H1 (cell line): ENCODE measurements at regions not wholly inside any gene's neighbourhood (a gene's known extent, or its start where the extent isn't known, plus 50 kb on each side); places are given as distances from the start of the nearest gene placed in this dataset.

ENCODE experiments used
- CTCF ChIA-PET: fragments of 300-600 bp; sonication (Branson Sonifier 250); formaldehyde crosslinking; loops from one replicate; lab custom pipeline; 2021; ENCODE audit not compliant: partially characterized antibody; lab: Charles Lee
- POLR2A ChIA-PET: fragments of 300-600 bp; sonication (Branson Sonifier 250); formaldehyde crosslinking; loops from one replicate; lab custom pipeline; 2021; ENCODE audit warnings: inconsistent platforms; ENCODE audit not compliant: partially characterized antibody; lab: Charles Lee
- DNase-seq, 2 experiments: peaks; one replicate each; pipeline versions ENCODE4 v3.0.0 to v3.0.0-alpha.2; 2010 to 2022; ENCODE audit warnings: low spot score in 2 of 2, low read depth in 1 of 2, mixed read lengths in 1 of 2
- FAIRE-seq: peaks from 2 replicates; lab custom pipeline; 2011; peaks lifted over from hg19 to GRCh38; lab: Jason Lieb, UNC
- H2AFZ ChIP-seq: 2 replicates; pipeline ENCODE4 v1.8.1; 2012; ENCODE audit warnings: low read length, inconsistent platforms
- H2AK5ac ChIP-seq: 2 replicates; pipeline ENCODE4 v1.6.1; 2013; ENCODE audit warnings: low read depth, low read length
- H2BK120ac ChIP-seq: replicated peaks from 2 replicates; pipeline ENCODE3; 2013; ENCODE audit warnings: low read depth, low read length, inconsistent platforms
- H2BK12ac ChIP-seq: 2 replicates; pipeline ENCODE4 v1.6.1; 2013; ENCODE audit warnings: low read depth, low read length
- H2BK15ac ChIP-seq: 2 replicates; pipeline ENCODE4 v1.6.1; 2013; ENCODE audit warnings: low read length
- H2BK20ac ChIP-seq: 2 replicates; pipeline ENCODE4 v1.6.1; 2013; ENCODE audit warnings: low read length
- H2BK5ac ChIP-seq: 2 replicates; pipeline ENCODE4 v1.6.1; 2013; ENCODE audit warnings: low read depth, low read length
- H3K14ac ChIP-seq: 2 replicates; pipeline ENCODE4 v1.6.1; 2013; ENCODE audit warnings: inconsistent platforms; ENCODE audit not compliant: insufficient read length
- H3K18ac ChIP-seq: 2 replicates; pipeline ENCODE4 v1.6.1; 2013; ENCODE audit warnings: low read length; ENCODE audit errors: extremely low read depth
- H3K23ac ChIP-seq: 2 replicates; pipeline ENCODE4 v1.6.1; 2013; ENCODE audit warnings: inconsistent platforms; ENCODE audit not compliant: insufficient read length
- H3K23me2 ChIP-seq: 2 replicates; pipeline ENCODE4 v1.6.1; 2013; ENCODE audit warnings: low read depth, low read length
- H3K27ac ChIP-seq: 2 replicates; pipeline ENCODE4 v1.6.1; 2011; ENCODE audit warnings: low read depth, low read length, inconsistent platforms
- H3K27me3 ChIP-seq, 4 experiments: replicated peaks in 1 of 4; 1 replicate in 1 of 4; 2 replicates in 3 of 4; pipeline versions ENCODE4 v1.6.1 to v1.8.1; 2011 to 2013; ENCODE audit warnings: low read length in 3 of 4, mild to moderate bottlenecking in 3 of 4, inconsistent platforms in 2 of 4, mixed read lengths in 2 of 4, moderate library complexity in 1 of 4; ENCODE audit not compliant: control insufficient read depth in 3 of 4, insufficient read depth in 3 of 4; ENCODE audit errors: extremely low read depth in 1 of 4
- H3K36me3 ChIP-seq, 4 experiments: 2 replicates each; pipeline versions ENCODE4 v1.6.1 to v1.8.1; 2011 to 2013; ENCODE audit warnings: mild to moderate bottlenecking in 4 of 4, low read length in 3 of 4, moderate library complexity in 2 of 4, control low read depth in 1 of 4, inconsistent platforms in 1 of 4; ENCODE audit not compliant: insufficient read depth in 4 of 4, control insufficient read depth in 2 of 4
- H3K4ac ChIP-seq: replicated peaks from 2 replicates; pipeline ENCODE3; 2013; ENCODE audit warnings: low read length, low read depth, mixed read lengths, inconsistent platforms; ENCODE audit not compliant: insufficient read length
- H3K4me1 ChIP-seq, 4 experiments: replicated peaks in 1 of 4; 1 replicate in 1 of 4; 2 replicates in 3 of 4; pipeline versions ENCODE4 v1.6.1 to v1.8.1; 2011 to 2013; ENCODE audit warnings: low read length in 3 of 4, inconsistent platforms in 2 of 4, mixed read lengths in 1 of 4; ENCODE audit not compliant: insufficient read depth in 4 of 4, control insufficient read depth in 3 of 4
- H3K4me2 ChIP-seq, 2 experiments: 2 replicates each; pipeline versions ENCODE4 v1.6.1 to v1.8.1; 2011 to 2013; ENCODE audit warnings: low read depth in 2 of 2, low read length in 2 of 2, control low read depth in 1 of 2, inconsistent platforms in 1 of 2, mild to moderate bottlenecking in 1 of 2; ENCODE audit not compliant: insufficient read depth in 1 of 2
- H3K4me3 ChIP-seq, 4 experiments: fragments of 200-600, 300-600 bp in 1 of 4; sonication (generic), shearing (Covaris generic), sonication (Bioruptor Twin) in 1 of 4; 2 replicates each; pipeline versions ENCODE4 v1.5.1 to v1.8.1; 2011 to 2016; ENCODE audit warnings: low read length in 4 of 4, low read depth in 3 of 4, control low read depth in 2 of 4, inconsistent platforms in 2 of 4, mild to moderate bottlenecking in 2 of 4, mixed read lengths in 1 of 4, moderate library complexity in 1 of 4; ENCODE audit not compliant: insufficient read depth in 2 of 4; ENCODE audit errors: extremely low read depth in 1 of 4
- H3K56ac ChIP-seq: replicated peaks from 2 replicates; pipeline ENCODE3; 2013; ENCODE audit warnings: low read depth, mild to moderate bottlenecking, mixed read lengths, low read length, inconsistent platforms; ENCODE audit not compliant: insufficient read length
- H3K79me1 ChIP-seq: 2 replicates; pipeline ENCODE4 v1.6.1; 2013; ENCODE audit warnings: low read depth, low read length, control low read depth
- H3K79me2 ChIP-seq, 2 experiments: 2 replicates each; pipeline versions ENCODE4 v1.6.1 to v1.8.1; 2012 to 2013; ENCODE audit warnings: low read length in 2 of 2, mild to moderate bottlenecking in 2 of 2, inconsistent platforms in 1 of 2; ENCODE audit not compliant: insufficient read depth in 2 of 2, control insufficient read depth in 1 of 2
- H3K9ac ChIP-seq, 4 experiments: replicated peaks in 1 of 4; 1 replicate in 1 of 4; 2 replicates in 3 of 4; pipeline versions ENCODE4 v1.6.1 to v1.8.1; 2011 to 2013; ENCODE audit warnings: low read depth in 3 of 4, low read length in 3 of 4, control low read depth in 2 of 4, mild to moderate bottlenecking in 2 of 4, moderate library complexity in 2 of 4, inconsistent platforms in 1 of 4; ENCODE audit errors: extremely low read depth in 1 of 4
- H3K9me3 ChIP-seq, 2 experiments: 2 replicates each; pipeline versions ENCODE4 v1.6.1 to v1.8.1; 2012 to 2013; ENCODE audit warnings: mild to moderate bottlenecking in 2 of 2, moderate library complexity in 2 of 2, control low read depth in 1 of 2, inconsistent platforms in 1 of 2, low read depth in 1 of 2, low read length in 1 of 2, mixed read lengths in 1 of 2; ENCODE audit not compliant: insufficient read depth in 2 of 2
- H4K20me1 ChIP-seq, 2 experiments: replicated peaks in 1 of 2; 2 replicates each; pipeline versions ENCODE3 to v1.8.1; 2011 to 2013; ENCODE audit warnings: inconsistent platforms in 2 of 2, low read length in 2 of 2, mild to moderate bottlenecking in 1 of 2; ENCODE audit not compliant: insufficient read depth in 2 of 2, control insufficient read depth in 1 of 2
- H4K5ac ChIP-seq: 2 replicates; pipeline ENCODE4 v1.6.1; 2013; ENCODE audit warnings: low read length, low read depth, mixed read lengths, inconsistent platforms; ENCODE audit not compliant: insufficient read length
- H4K8ac ChIP-seq: 2 replicates; pipeline ENCODE4 v1.8.0; 2013; ENCODE audit warnings: mild to moderate bottlenecking, moderate library complexity, low read length, inconsistent platforms; ENCODE audit not compliant: insufficient read depth; ENCODE audit errors: extremely low read depth
- H4K91ac ChIP-seq: replicated peaks from 2 replicates; pipeline ENCODE3; 2013; ENCODE audit warnings: low read length, mixed read lengths, inconsistent platforms; ENCODE audit not compliant: insufficient read length
- BCL11A ChIP-seq, 2 experiments: IDR thresholded peaks; one replicate each; pipeline ENCODE4 v1.6.1; 2011; ENCODE audit warnings: low read depth in 2 of 2, low read length in 2 of 2, mild to moderate bottlenecking in 2 of 2
- CREB1 ChIP-seq: IDR thresholded peaks from 2 replicates; pipeline ENCODE4 v1.6.1; 2012; ENCODE audit warnings: inconsistent platforms
- CTBP2 ChIP-seq: IDR thresholded peaks from 2 replicates; pipeline ENCODE4 v1.7.0; 2011; ENCODE audit warnings: borderline replicate concordance, mild to moderate bottlenecking, moderate library complexity, mixed read lengths, low read length; ENCODE audit not compliant: insufficient read depth, insufficient read length
- HDAC2 ChIP-seq, 2 experiments: fragments of 300-600 bp in 1 of 2; sonication (generic) in 1 of 2; IDR thresholded peaks; 2 replicates each; pipeline ENCODE4 v1.6.1; 2011 to 2012; ENCODE audit warnings: low read depth in 2 of 2, low read length in 2 of 2, mild to moderate bottlenecking in 2 of 2, moderate library complexity in 2 of 2, borderline replicate concordance in 1 of 2, inconsistent platforms in 1 of 2
- POLR2A ChIP-seq, 2 experiments: IDR thresholded peaks; 1 replicate in 1 of 2; 2 replicates in 1 of 2; pipeline ENCODE4 v1.6.1; 2011; ENCODE audit warnings: low read depth in 2 of 2, low read length in 2 of 2, mild to moderate bottlenecking in 2 of 2; ENCODE audit errors: control extremely low read depth in 1 of 2
- RAD21 ChIP-seq, 2 experiments: IDR thresholded peaks in 1 of 2; conservative IDR thresholded peaks in 1 of 2; 2 replicates each; pipeline ENCODE4 v1.6.1; 2011; ENCODE audit warnings: low read depth in 2 of 2, low read length in 2 of 2, improper control_type of control experiment in 1 of 2, inconsistent platforms in 1 of 2, mild to moderate bottlenecking in 1 of 2, moderate library complexity in 1 of 2
- RFX5 ChIP-seq: IDR thresholded peaks from 2 replicates; pipeline ENCODE4 v1.6.1; 2011; ENCODE audit warnings: low read depth, low read length, improper control_type of control experiment, borderline replicate concordance
- SIRT6 ChIP-seq: IDR thresholded peaks from one replicate; pipeline ENCODE4 v1.7.1; 2012; ENCODE audit warnings: low read length, inconsistent platforms
- SIX5 ChIP-seq: IDR thresholded peaks from 2 replicates; pipeline ENCODE4 v1.6.1; 2011; ENCODE audit warnings: mild to moderate bottlenecking, low read depth, low read length
- TCF12 ChIP-seq: IDR thresholded peaks from 2 replicates; pipeline ENCODE4 v1.6.1; 2011; ENCODE audit warnings: low read depth, mild to moderate bottlenecking, low read length
- WGBS, 2 experiments: shearing (Covaris generic) in 1 of 2; methylation state at CpG; one replicate each; pipeline versions ENCODE4 v1.1.6 to v1.1.7; 2013 to 2015; ENCODE audit warnings: low lambda C conversion rate in 2 of 2, mixed read lengths in 2 of 2, inconsistent platforms in 1 of 2, low coverage in 1 of 2, missing lambda C conversion rate in 1 of 2; ENCODE audit not compliant: insufficient replicate concordance in 2 of 2, insufficient coverage in 1 of 2, insufficient read length in 1 of 2; ENCODE audit errors: extremely low coverage in 1 of 2, missing lambda C conversion rate in 1 of 2; 5-methylcytosine and 5-hydroxymethylcytosine counted together

DNA sequence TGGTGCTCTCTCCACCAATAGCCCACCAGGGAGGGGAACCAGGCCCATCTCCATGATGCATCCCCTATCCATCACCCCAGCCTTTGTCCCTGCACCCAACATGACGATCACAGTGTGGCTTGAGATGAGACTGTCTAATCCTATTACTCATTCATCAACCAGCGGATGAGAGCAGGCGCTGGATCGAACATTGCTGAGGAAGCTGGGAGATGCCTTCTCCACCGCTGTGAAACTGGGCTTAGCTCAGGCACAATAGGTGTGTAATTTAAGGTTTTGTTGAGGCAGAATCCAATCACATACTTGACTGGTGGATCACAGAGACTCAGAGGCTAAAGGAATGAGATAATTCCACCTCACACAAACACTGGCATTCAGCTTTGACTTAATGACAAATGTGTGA, 64.6 kb upstream of the IRX3 start:
- Histone ChIP-seq H3K18ac (no peak overlapping the region), H3K4me2 (no peak overlapping the region), H2BK15ac (no peak overlapping the region), H3K56ac (no peak overlapping the region), H2AFZ (no peak overlapping the region), H3K4ac (no peak overlapping the region), H2BK12ac (no peak overlapping the region), H3K9ac (no peak overlapping the region), H2BK20ac (no peak overlapping the region), H3K23me2 (no peaks in the 10 kb centered on the region), H2BK5ac (no peak overlapping the region), H4K20me1 (no peaks in the 10 kb centered on the region), H3K4me3 (no peak overlapping the region), H2AK5ac (no peak overlapping the region), H4K5ac (no peak overlapping the region), H2BK120ac (no peak overlapping the region), H3K23ac (no peak overlapping the region), H3K14ac (no peak overlapping the region), H3K36me3 (no peaks in the 10 kb centered on the region), H3K27me3 (no peaks in the 10 kb centered on the region; a peak in 1 of 7 replicates), H4K8ac (0 out of 2 replicates have a peak overlapping the region, but pooled peaks have one; percentile 17), H3K9me3 (peaks cover 0 to 8% of the 10 kb centered on the region in 2 experiments; a peak in 2 of 4 replicates), H3K79me2 (no peaks in the 10 kb centered on the region), H3K27ac (no peak overlapping the region), H3K4me1 (no peaks in the 10 kb centered on the region), H3K79me1 (no peaks in the 10 kb centered on the region), H4K91ac (no peak overlapping the region)
- ChIA-PET POLR2A (no interaction called here), CTCF (interaction anchor here (0.8 to 1.2 kb wide), 3 partner anchors 9 to 109 kb away, joined by 3 to 4 read pairs (median 4); no protein-coding TSS in a partner anchor)
- DNase-seq = no peak
- WGBS, 2 experiments = 97% methylated on average over 5 of the region's 5 CpGs; no CpG with 5 or more reads in 1 of the 2 experiments
- FAIRE-seq = no peak
- TF ChIP-seq CTBP2 = no peak
- TF ChIP-seq TCF12 = no peak
- no peak for TF ChIP-seq RFX5
- no peak for TF ChIP-seq RAD21 (IDR thresholded peaks at IDR 0.05 in 1 of 2, conservative IDR thresholded peaks at IDR 0.05 in 1 of 2; ENCODE audit: low read depth in 2 of 2, low read length in 2 of 2)
- no peak for TF ChIP-seq POLR2A (IDR thresholded peaks at IDR 0.05; ENCODE audit: control extremely low read depth in 1 of 2, low read depth in 2 of 2, low read length in 2 of 2)
- no peak for TF ChIP-seq HDAC2 (IDR thresholded peaks at IDR 0.05; ENCODE audit: borderline replicate concordance in 1 of 2, low read depth in 2 of 2, low read length in 2 of 2)
- no peak for TF ChIP-seq CREB1
- no peak for TF ChIP-seq SIX5
- TF ChIP-seq BCL11A (IDR thresholded peaks at IDR 0.05; ENCODE audit: low read depth in 2 of 2, low read length in 2 of 2) = no peak
- TF ChIP-seq SIRT6 = no peak
